IMR-90 (cell line): ENCODE measurements at regions not wholly inside any gene's neighbourhood (a gene's known extent, or its start where the extent isn't known, plus 50 kb on each side); places are given as distances from the start of the nearest gene placed in this dataset.
A peak's percentile ranks its signal among the peaks of the same experiment; 100 is the strongest.

Experiments used
- BHLHE40 ChIP-seq: fragments of 150-350 bp; IDR thresholded peaks from 2 replicates; pipeline ENCODE4 v1.6.1; 2016; ENCODE audit warnings: mild to moderate bottlenecking, low read depth, low read length
- CEBPB ChIP-seq: IDR thresholded peaks from 2 replicates; pipeline ENCODE4 v1.6.1; 2012; ENCODE audit warnings: low read depth, low read length, improper control_type of control experiment
- CTCF ChIP-seq: conservative IDR thresholded peaks from 2 replicates; pipeline ENCODE4 v1.5.1; 2012; ENCODE audit warnings: mild to moderate bottlenecking, low read depth, low read length, improper control_type of control experiment
- FOS ChIP-seq: fragments of 150-350 bp; IDR thresholded peaks from 2 replicates; pipeline ENCODE4 v1.6.1; 2016; ENCODE audit warnings: low read depth, low read length
- MAFK ChIP-seq: IDR thresholded peaks from 2 replicates; pipeline ENCODE4 v1.6.1; 2012; ENCODE audit warnings: low read depth, low read length, improper control_type of control experiment
- MXI1 ChIP-seq: IDR thresholded peaks from 2 replicates; pipeline ENCODE4 v1.6.1; 2012; ENCODE audit warnings: low read depth, mild to moderate bottlenecking, low read length, moderate library complexity, borderline replicate concordance
- POLR2A ChIP-seq: IDR thresholded peaks from 2 replicates; pipeline ENCODE4 v1.6.1; 2012; ENCODE audit warnings: mild to moderate bottlenecking, low read depth, low read length
- RAD21 ChIP-seq: IDR thresholded peaks from 2 replicates; pipeline ENCODE4 v1.6.1; 2012; ENCODE audit warnings: low read length, improper control_type of control experiment
- RCOR1 ChIP-seq: IDR thresholded peaks from 2 replicates; pipeline ENCODE4 v1.6.1; 2012; ENCODE audit warnings: mild to moderate bottlenecking, low read length, improper control_type of control experiment; ENCODE audit not compliant: insufficient replicate concordance
- RFX5 ChIP-seq: IDR thresholded peaks from 2 replicates; pipeline ENCODE4 v1.8.0; 2012; ENCODE audit warnings: low read depth, mild to moderate bottlenecking, low read length, moderate library complexity
- SMC3 ChIP-seq: fragments of 150-350 bp; IDR thresholded peaks from 2 replicates; pipeline ENCODE4 v1.6.1; 2016; ENCODE audit warnings: low read depth, mild to moderate bottlenecking, antibody characterized with exemption, low read length, moderate library complexity
- USF2 ChIP-seq: fragments of 150-350 bp; IDR thresholded peaks from 2 replicates; pipeline ENCODE4 v1.6.1; 2017; ENCODE audit warnings: mild to moderate bottlenecking, antibody characterized with exemption, low read length, low read depth
- TF ChIP-seq, protein P1 (sequence below): fragments of 150-350 bp; IDR thresholded peaks from 2 replicates; pipeline ENCODE4 v1.6.1; 2016; ENCODE audit warnings: low read depth, mild to moderate bottlenecking, low read length, moderate library complexity, borderline replicate concordance

- TF ChIP-seq CTCF (peak; percentile 97), POLR2A (peak; percentile 54; the same call in 1 of the 2 replicates), USF2 (no peak), CEBPB (peak; percentile 83), RCOR1 (no peak), MXI1 (no peak), RAD21 (peak; percentile 99), SMC3 (peak; percentile 97), MAFK (peak; percentile 72), BHLHE40 (no peak), FOS (no peak), RFX5 (no peak)
- TF ChIP-seq, protein P1, sequence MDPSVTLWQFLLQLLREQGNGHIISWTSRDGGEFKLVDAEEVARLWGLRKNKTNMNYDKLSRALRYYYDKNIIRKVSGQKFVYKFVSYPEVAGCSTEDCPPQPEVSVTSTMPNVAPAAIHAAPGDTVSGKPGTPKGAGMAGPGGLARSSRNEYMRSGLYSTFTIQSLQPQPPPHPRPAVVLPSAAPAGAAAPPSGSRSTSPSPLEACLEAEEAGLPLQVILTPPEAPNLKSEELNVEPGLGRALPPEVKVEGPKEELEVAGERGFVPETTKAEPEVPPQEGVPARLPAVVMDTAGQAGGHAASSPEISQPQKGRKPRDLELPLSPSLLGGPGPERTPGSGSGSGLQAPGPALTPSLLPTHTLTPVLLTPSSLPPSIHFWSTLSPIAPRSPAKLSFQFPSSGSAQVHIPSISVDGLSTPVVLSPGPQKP, result no peak
These were observed 289.2 kb downstream of the TNS1 start for GRCh38 chr2:217713395-217714286.
